ENCODE measurements at regions not wholly inside any gene's neighbourhood (a gene's known extent, or its start where the extent isn't known, plus 50 kb on each side); places are given as distances from the start of the nearest gene placed in this dataset.

GRCh38 chr1:199859491-199859933, 168.0 kb upstream of the NR5A2 start:
- TF ChIP-seq POLR2A (IDR thresholded peaks at IDR 0.05), result no peak
- TF ChIP-seq, protein P1, sequence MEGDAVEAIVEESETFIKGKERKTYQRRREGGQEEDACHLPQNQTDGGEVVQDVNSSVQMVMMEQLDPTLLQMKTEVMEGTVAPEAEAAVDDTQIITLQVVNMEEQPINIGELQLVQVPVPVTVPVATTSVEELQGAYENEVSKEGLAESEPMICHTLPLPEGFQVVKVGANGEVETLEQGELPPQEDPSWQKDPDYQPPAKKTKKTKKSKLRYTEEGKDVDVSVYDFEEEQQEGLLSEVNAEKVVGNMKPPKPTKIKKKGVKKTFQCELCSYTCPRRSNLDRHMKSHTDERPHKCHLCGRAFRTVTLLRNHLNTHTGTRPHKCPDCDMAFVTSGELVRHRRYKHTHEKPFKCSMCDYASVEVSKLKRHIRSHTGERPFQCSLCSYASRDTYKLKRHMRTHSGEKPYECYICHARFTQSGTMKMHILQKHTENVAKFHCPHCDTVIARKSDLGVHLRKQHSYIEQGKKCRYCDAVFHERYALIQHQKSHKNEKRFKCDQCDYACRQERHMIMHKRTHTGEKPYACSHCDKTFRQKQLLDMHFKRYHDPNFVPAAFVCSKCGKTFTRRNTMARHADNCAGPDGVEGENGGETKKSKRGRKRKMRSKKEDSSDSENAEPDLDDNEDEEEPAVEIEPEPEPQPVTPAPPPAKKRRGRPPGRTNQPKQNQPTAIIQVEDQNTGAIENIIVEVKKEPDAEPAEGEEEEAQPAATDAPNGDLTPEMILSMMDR (IDR thresholded peaks at IDR 0.05 in 4 of 5, conservative IDR thresholded peaks at IDR 0.05 in 1 of 5), result no peak
- no peaks in the 10 kb centered on the region for H3K27me3 ChIP-seq
- no peak overlapping the region for H3K27ac ChIP-seq
- H3K4me1 ChIP-seq, result no peaks in the 10 kb centered on the region
- H3K4me3 ChIP-seq, result no peak overlapping the region
- no peaks in the 10 kb centered on the region for H3K9me3 ChIP-seq
- peak in 1 of 2 donors; percentile 24 for ATAC-seq
- in situ Hi-C loops (cut with MboI; ENCODE audit: low sequenced_read_pairs in 4 of 4) (no loop called here), intact Hi-C loops (cut with DNase I; ENCODE audit: low total_unique reads) (no loop called here)
- no peaks in the 10 kb centered on the region for H3K36me3 ChIP-seq
- DNase-seq, result no peak

DNA sequence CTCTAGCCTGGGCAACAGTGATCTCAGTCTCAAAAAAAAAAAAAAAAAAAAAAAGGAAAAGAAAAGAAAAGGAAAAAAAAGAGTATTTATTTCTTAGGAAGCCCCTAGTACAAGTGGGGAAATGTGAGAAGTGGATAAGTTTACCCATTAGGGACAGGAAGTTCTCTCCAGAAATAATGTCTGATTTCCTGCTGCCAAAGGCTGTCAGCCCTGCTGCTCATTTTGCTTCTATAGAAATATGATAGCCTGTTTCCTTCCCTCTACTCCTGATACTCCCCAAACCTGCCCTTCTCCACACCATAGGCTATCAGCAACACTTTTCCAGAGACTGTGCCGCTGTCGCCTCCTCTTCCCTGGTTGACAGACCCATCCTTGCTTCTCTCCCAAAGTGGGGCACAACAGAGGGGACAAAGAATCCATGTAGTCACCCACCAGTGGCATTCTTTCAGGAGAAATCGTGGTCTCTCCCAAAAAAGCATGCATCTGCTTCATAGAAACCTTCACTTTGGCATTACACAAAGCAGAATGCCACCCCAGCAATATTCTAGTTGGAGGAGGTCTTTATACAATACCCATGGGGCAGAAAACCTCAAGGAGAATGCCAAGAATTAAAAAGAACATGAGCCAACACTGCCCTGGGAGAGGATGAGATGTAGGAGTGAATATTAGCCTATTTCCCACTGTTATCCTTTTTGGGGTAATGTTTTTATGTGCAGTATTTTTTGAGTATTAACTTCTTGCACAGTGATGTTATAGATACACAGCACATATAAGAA, 166.3 kb upstream of the NR5A2 start:
- in situ Hi-C loops (cut with MboI; ENCODE audit: low sequenced_read_pairs in 4 of 4), result no loop called here
- H3K4me1 ChIP-seq, result no peaks in the 10 kb centered on the region
- ATAC-seq (no peak), DNase-seq (no peak)
- no peak overlapping the region for H3K4me3 ChIP-seq
- no peaks in the 10 kb centered on the region for H3K27me3 ChIP-seq
- no peak overlapping the region for H3K27ac ChIP-seq
- H3K36me3 ChIP-seq, result no peaks in the 10 kb centered on the region
- intact Hi-C loops (cut with DNase I; ENCODE audit: low total_unique reads), result no loop called here
- H3K9me3 ChIP-seq, result no peaks in the 10 kb centered on the region
- TF ChIP-seq, protein P1 (IDR thresholded peaks at IDR 0.05 in 4 of 5, conservative IDR thresholded peaks at IDR 0.05 in 1 of 5), result no peak
- TF ChIP-seq POLR2A (IDR thresholded peaks at IDR 0.05), result no peak

DNA sequence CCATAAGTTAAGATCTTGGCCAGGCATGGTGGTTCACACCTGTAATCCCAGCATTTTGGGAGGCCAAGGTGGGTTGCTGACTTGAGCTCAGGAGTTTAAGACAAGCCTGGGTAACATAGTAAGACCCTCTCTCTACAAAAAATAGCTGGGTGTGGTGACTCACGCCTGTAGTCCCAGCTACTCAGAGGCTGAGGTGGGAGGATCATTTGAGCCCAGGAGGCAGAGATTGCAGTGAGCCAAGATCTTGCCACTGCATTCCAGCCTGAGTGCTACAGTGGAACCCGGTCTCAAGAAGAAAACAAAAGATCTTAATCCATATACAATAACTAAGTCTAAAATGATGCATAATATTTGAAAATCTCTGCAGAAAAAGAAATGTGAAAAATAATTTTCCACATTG, 165.5 kb upstream of the NR5A2 start:
- H3K27ac ChIP-seq, result no peak overlapping the region
- H3K27me3 ChIP-seq, result no peaks in the 10 kb centered on the region
- no peaks in the 10 kb centered on the region for H3K36me3 ChIP-seq
- DNase-seq (no peak), ATAC-seq (no peak)
- TF ChIP-seq, protein P1 (IDR thresholded peaks at IDR 0.05 in 4 of 5, conservative IDR thresholded peaks at IDR 0.05 in 1 of 5), result no peak
- no peak for TF ChIP-seq POLR2A (IDR thresholded peaks at IDR 0.05)
- no peaks in the 10 kb centered on the region for H3K4me1 ChIP-seq
- no peak overlapping the region for H3K4me3 ChIP-seq
- in situ Hi-C loops (cut with MboI; ENCODE audit: low sequenced_read_pairs in 4 of 4) (no loop called here), intact Hi-C loops (cut with DNase I; ENCODE audit: low total_unique reads) (no loop called here)
- H3K9me3 ChIP-seq, result no peaks in the 10 kb centered on the region

- TF ChIP-seq, protein P1 (IDR thresholded peaks at IDR 0.05 in 4 of 5, conservative IDR thresholded peaks at IDR 0.05 in 1 of 5), result no peak
- TF ChIP-seq POLR2A (IDR thresholded peaks at IDR 0.05), result no peak
Measured at GRCh38 chr1:199866210-199866617, 161.3 kb upstream of the NR5A2 start.

More at GRCh38 chr1:199866210-199866617, 161.3 kb upstream of the NR5A2 start:
- no peaks in the 10 kb centered on the region for H3K36me3 ChIP-seq
- H3K4me1 ChIP-seq, result no peaks in the 10 kb centered on the region
- H3K9me3 ChIP-seq, result no peaks in the 10 kb centered on the region
- in situ Hi-C loops (cut with MboI; ENCODE audit: low sequenced_read_pairs in 4 of 4), result no loop called here
- ATAC-seq, result no peak
- intact Hi-C loops (cut with DNase I; ENCODE audit: low total_unique reads), result no loop called here
- H3K27ac ChIP-seq, result no peak overlapping the region
- H3K27me3 ChIP-seq, result no peaks in the 10 kb centered on the region
- DNase-seq, result no peak
- H3K4me3 ChIP-seq, result no peak overlapping the region

Measured in gastrocnemius medialis (tissue), 4 donors.